HTR-8/SVneo (cell line): ENCODE measurements at regions not wholly inside any gene's neighbourhood (a gene's known extent, or its start where the extent isn't known, plus 50 kb on each side); places are given as distances from the start of the nearest gene placed in this dataset.

Source experiments
- DNase-seq: peaks from one replicate; pipeline ENCODE4 v3.0.0; 2011; ENCODE audit warnings: low spot score, mixed read lengths; ENCODE audit not compliant: insufficient read length
- FAIRE-seq: peaks from 2 replicates; lab custom pipeline; 2011; peaks lifted over from hg19 to GRCh38; lab: Jason Lieb, UNC

GRCh38 chr12:71071536-71072097 is 86.2 kb downstream of the TSPAN8 start:
- no peak for FAIRE-seq
- DNase-seq, result no peak

GRCh38 chr12:71070416-71071128 is 87.2 kb downstream of the TSPAN8 start:
- no peak for FAIRE-seq
- no peak for DNase-seq

- FAIRE-seq, result no peak
- DNase-seq, result no peak
These were observed 88.5 kb downstream of the TSPAN8 start for GRCh38 chr12:71069311-71069710.

- DNase-seq, result no peak
- no peak for FAIRE-seq
These were observed 94.7 kb downstream of the TSPAN8 start for GRCh38 chr12:71063087-71063486.

GRCh38 chr12:71061451-71061850 is 96.3 kb downstream of the TSPAN8 start:
- DNase-seq, result no peak
- no peak for FAIRE-seq

GRCh38 chr12:71060426-71060825 is 97.4 kb downstream of the TSPAN8 start:
- DNase-seq (no peak), FAIRE-seq (no peak)

GRCh38 chr12:71057330-71057729 is 100.5 kb downstream of the TSPAN8 start:
- DNase-seq (no peak), FAIRE-seq (no peak)

- DNase-seq (no peak), FAIRE-seq (no peak)
These were observed 103.2 kb downstream of the TSPAN8 start for GRCh38 chr12:71054551-71054950.

- FAIRE-seq (no peak), DNase-seq (no peak)
These were observed 111.6 kb downstream of the TSPAN8 start for GRCh38 chr12:71046215-71046614.

GRCh38 chr12:71045781-71046180 is 112.0 kb downstream of the TSPAN8 start:
- FAIRE-seq (no peak), DNase-seq (no peak)

- FAIRE-seq (no peak), DNase-seq (no peak)
These were observed 116.3 kb downstream of the TSPAN8 start for GRCh38 chr12:71041476-71041875.

- DNase-seq (no peak), FAIRE-seq (no peak)
These were observed 118.4 kb upstream of the PTPRR start for GRCh38 chr12:71038960-71039359.

GRCh38 chr12:71036526-71036925 is 116.0 kb upstream of the PTPRR start:
- FAIRE-seq (no peak), DNase-seq (no peak)

- DNase-seq (no peak), FAIRE-seq (no peak)
These were observed 112.4 kb upstream of the PTPRR start for GRCh38 chr12:71032933-71033332.

- DNase-seq, result no peak
- no peak for FAIRE-seq
These were observed 108.8 kb upstream of the PTPRR start for GRCh38 chr12:71029302-71029701.

- FAIRE-seq, result no peak
- DNase-seq, result no peak
These were observed 107.3 kb upstream of the PTPRR start for GRCh38 chr12:71027856-71028255.

- no peak for FAIRE-seq
These were observed 104.3 kb upstream of the PTPRR start for GRCh38 chr12:71024827-71025226.

GRCh38 chr12:71024281-71024680 is 103.7 kb upstream of the PTPRR start:
- DNase-seq, result no peak
- no peak for FAIRE-seq

More at GRCh38 chr12:71024827-71025226, 104.3 kb upstream of the PTPRR start:
- DNase-seq, result no peak

- no peak for FAIRE-seq
- no peak for DNase-seq
These were observed 101.0 kb upstream of the PTPRR start for GRCh38 chr12:71021491-71021890.

- DNase-seq (no peak), FAIRE-seq (no peak)
These were observed 98.8 kb upstream of the PTPRR start for GRCh38 chr12:71019282-71019831.

GRCh38 chr12:71018682-71019081 is 98.1 kb upstream of the PTPRR start:
- DNase-seq (no peak), FAIRE-seq (no peak)
